ENCODE measurements at regions not wholly inside any gene's neighbourhood (a gene's known extent, or its start where the extent isn't known, plus 50 kb on each side); places are given as distances from the start of the nearest gene placed in this dataset.

DNA sequence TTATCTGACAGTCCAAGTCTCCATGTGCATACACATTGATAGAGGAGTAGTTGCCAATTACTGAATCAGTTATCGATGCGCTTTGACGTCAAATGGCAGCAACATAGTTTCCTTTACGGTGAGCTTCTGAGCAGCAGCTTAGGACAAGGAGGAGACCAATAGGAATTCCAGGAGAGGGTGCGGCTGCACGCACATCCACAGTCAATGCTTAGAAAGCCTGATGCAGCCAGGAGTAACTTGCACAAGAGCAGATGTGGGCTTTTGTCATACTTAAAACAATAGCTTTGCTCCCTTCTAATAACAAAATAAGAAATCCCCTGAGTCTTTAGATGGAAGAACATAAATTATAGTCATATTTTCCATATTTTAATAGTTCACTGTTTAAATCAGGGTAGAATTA, 442.1 kb downstream of the BCKDHB start (continued):
- TF ChIP-seq YY1 (IDR thresholded peaks at IDR 0.05; ENCODE audit: low read depth, low read length) (no peak), USF2 (IDR thresholded peaks at IDR 0.05; ENCODE audit: low read length) (no peak), SIX5 (IDR thresholded peaks at IDR 0.05; ENCODE audit: low read depth, low read length) (no peak), RFX5 (IDR thresholded peaks at IDR 0.05; ENCODE audit: borderline replicate concordance, low read depth, low read length) (no peak)

Measured in H1 (cell line).